HL-60 (cell line): ENCODE measurements at regions not wholly inside any gene's neighbourhood (a gene's known extent, or its start where the extent isn't known, plus 50 kb on each side); places are given as distances from the start of the nearest gene placed in this dataset.

Source experiments
- DNase-seq, 2 experiments: peaks; one replicate each; pipeline ENCODE4 v3.0.0-alpha.2; 2010 to 2020; ENCODE audit warnings: low read depth in 1 of 2, low spot score in 1 of 2
- H3K27ac ChIP-seq: fragments of 250-450 bp; sonication (Bioruptor Pico); replicated peaks from 2 replicates; pipeline ENCODE4 v1.5.1; 2020; ENCODE audit warnings: mild to moderate bottlenecking, moderate library complexity
- H3K27me3 ChIP-seq: fragments of 250-450 bp; sonication (Bioruptor Pico); 2 replicates; pipeline ENCODE4 v1.5.1; 2021; ENCODE audit warnings: mild to moderate bottlenecking, moderate library complexity; ENCODE audit not compliant: insufficient read depth, poor library complexity, severe bottlenecking
- H3K4me3 ChIP-seq: replicated peaks from 2 replicates; pipeline ENCODE4 v1.5.1; 2011; ENCODE audit warnings: mild to moderate bottlenecking, control low read depth, low read length; ENCODE audit not compliant: insufficient read depth
- CTCF ChIP-seq: IDR thresholded peaks from one replicate; pipeline ENCODE4 v1.5.1; 2011; ENCODE audit warnings: low read length, control low read depth, inconsistent platforms; ENCODE audit not compliant: insufficient read depth
- GABPA ChIP-seq: IDR thresholded peaks from 2 replicates; pipeline ENCODE4 v1.6.1; 2012; ENCODE audit warnings: low read depth
- POLR2AphosphoS5 ChIP-seq: IDR thresholded peaks from 2 replicates; pipeline ENCODE4 v1.6.1; 2012; ENCODE audit warnings: low read depth
- REST ChIP-seq: IDR thresholded peaks from 2 replicates; pipeline ENCODE4 v1.6.1; 2012; ENCODE audit warnings: low read depth; ENCODE audit not compliant: insufficient replicate concordance
- SPI1 ChIP-seq: IDR thresholded peaks from 2 replicates; pipeline ENCODE4 v1.6.1; 2012; ENCODE audit warnings: low read depth, mild to moderate bottlenecking, borderline replicate concordance

- H3K27ac ChIP-seq: no peak overlapping the region
- no peaks in the 10 kb centered on the region for H3K27me3 ChIP-seq
- no peak for DNase-seq
- TF ChIP-seq GABPA (no peak), POLR2AphosphoS5 (no peak), CTCF (no peak), SPI1 (no peak), REST (no peak)
- H3K4me3 ChIP-seq: no peak overlapping the region
These were observed 147.0 kb upstream of the SLC13A1 start for GRCh38 chr7:123346766-123347165.

GRCh38 chr7:123343611-123344010 is 143.8 kb upstream of the SLC13A1 start:
- no peak for TF ChIP-seq GABPA
- no peak for TF ChIP-seq CTCF
- TF ChIP-seq POLR2AphosphoS5: no peak
- no peak for TF ChIP-seq REST
- TF ChIP-seq SPI1: no peak
- H3K4me3 ChIP-seq: no peak overlapping the region
- no peak for DNase-seq
- H3K27me3 ChIP-seq: no peaks in the 10 kb centered on the region
- H3K27ac ChIP-seq: no peak overlapping the region

- H3K27me3 ChIP-seq: no peaks in the 10 kb centered on the region
- H3K4me3 ChIP-seq: no peak overlapping the region
- no peak for DNase-seq
- no peak for TF ChIP-seq CTCF
- no peak for TF ChIP-seq POLR2AphosphoS5
- no peak for TF ChIP-seq SPI1
- no peak for TF ChIP-seq GABPA
- no peak for TF ChIP-seq REST
- no peak overlapping the region for H3K27ac ChIP-seq
These were observed 141.3 kb upstream of the SLC13A1 start for GRCh38 chr7:123341102-123341501.
